Thyroid gland (tissue), 4 donors: ENCODE measurements at regions not wholly inside any gene's neighbourhood (a gene's known extent, or its start where the extent isn't known, plus 50 kb on each side); places are given as distances from the start of the nearest gene placed in this dataset.
A peak's percentile ranks its signal among the peaks of the same experiment; 100 is the strongest.

Source experiments
- DNase-seq, 2 donors: peaks; one replicate each; pipeline ENCODE4 v3.0.0-alpha.2; 2019
- H3K27ac ChIP-seq, 3 donors: fragments of 200-600 bp; sonication (generic); 1 replicate in 2 of 3; 2 replicates in 1 of 3; pipeline ENCODE4 v1.5.1; 2016 to 2019; ENCODE audit warnings: mild to moderate bottlenecking in 1 of 3, moderate library complexity in 1 of 3
- H3K27me3 ChIP-seq: fragments of 200-600 bp; sonication (generic); one replicate; pipeline ENCODE4 v1.5.1; 2019
- H3K36me3 ChIP-seq, 2 donors: fragments of 200-600 bp; sonication (generic); one replicate each; pipeline ENCODE4 v1.5.1; 2016 to 2019
- H3K4me1 ChIP-seq, 2 donors: fragments of 200-600 bp; sonication (generic); one replicate each; pipeline ENCODE4 v1.5.1; 2017 to 2019
- H3K4me3 ChIP-seq, 3 donors: fragments of 200-600 bp; sonication (generic); replicated peaks in 1 of 3; 1 replicate in 2 of 3; 2 replicates in 1 of 3; pipeline ENCODE4 v1.5.1; 2016; ENCODE audit warnings: mild to moderate bottlenecking in 1 of 3
- H3K9me3 ChIP-seq: fragments of 200-600 bp; sonication (generic); one replicate; pipeline ENCODE4 v1.5.1; 2017
- CTCF ChIP-seq, 6 experiments: fragments of 200-600 bp in 3 of 6; fragments of 450-650 bp in 3 of 6; sonication (generic) in 3 of 6; IDR thresholded peaks; one replicate each; pipeline ENCODE4 v1.5.1; 2016 to 2019; ENCODE audit warnings: antibody characterized with exemption in 6 of 6, mild to moderate bottlenecking in 2 of 6, inconsistent platforms in 1 of 6, moderate library complexity in 1 of 6
- POLR2A ChIP-seq, 2 donors: fragments of 450-650 bp; IDR thresholded peaks; one replicate each; pipeline ENCODE4 v1.6.1; 2017; ENCODE audit warnings: antibody characterized with exemption in 2 of 2, mild to moderate bottlenecking in 2 of 2, moderate library complexity in 1 of 2
- WGBS, 2 donors: methylation state at CpG; one replicate each; pipeline ENCODE4 v1.1.5; 2017; 5-methylcytosine and 5-hydroxymethylcytosine counted together
- intact Hi-C: fragments of 100-400 bp; cut with DNase I; formaldehyde crosslinking; loops from one replicate; pipeline ENCODE4 v1.15.1; 2023

GRCh38 chr9:105064248-105065097 is 136.5 kb upstream of the ABCA1 start:
- no peak overlapping the region for H3K4me3 ChIP-seq

GRCh38 chr9:105065098-105066088 is 137.4 kb upstream of the ABCA1 start:
- DNase-seq: no peak
- no peaks in the 10 kb centered on the region for H3K9me3 ChIP-seq
- no peaks in the 10 kb centered on the region for H3K27me3 ChIP-seq
- H3K4me3 ChIP-seq: no peak overlapping the region
- WGBS, 2 donors: 90 to 92% methylated on average over 17 of the region's 17 CpGs
- peak overlapping the region in 2 of 3 donors; percentile 64 to 77 for H3K27ac ChIP-seq
- H3K36me3 ChIP-seq: no peaks in the 10 kb centered on the region
- H3K4me1 ChIP-seq: peaks cover 16 to 40% of the 10 kb centered on the region in 2 donors
- intact Hi-C loops: loop anchor here (10.0 kb wide), 1 partner anchor 71 kb away; no protein-coding TSS in a partner anchor
- TF ChIP-seq POLR2A (IDR thresholded peaks at IDR 0.05) (no peak), CTCF (IDR thresholded peaks at IDR 0.05) (no peak)

More at GRCh38 chr9:105064248-105065097, 136.5 kb upstream of the ABCA1 start:
- peak; percentile 92 for DNase-seq
- Histone ChIP-seq H3K4me1 (peaks cover 16 to 40% of the 10 kb centered on the region in 2 donors), H3K36me3 (no peaks in the 10 kb centered on the region), H3K9me3 (no peaks in the 10 kb centered on the region), H3K27ac (peak overlapping the region; percentile 64 to 77 (median 70)), H3K27me3 (no peaks in the 10 kb centered on the region)
- TF ChIP-seq POLR2A (IDR thresholded peaks at IDR 0.05) (no peak), CTCF (IDR thresholded peaks at IDR 0.05) (no peak)
- 31 to 32% methylated on average over 8 to 11 of the region's 12 CpGs for WGBS, 2 donors
- intact Hi-C loops: loop anchor here (10.0 kb wide), 1 partner anchor 70 kb away; no protein-coding TSS in a partner anchor

- Histone ChIP-seq H3K27me3 (no peaks in the 10 kb centered on the region), H3K36me3 (no peaks in the 10 kb centered on the region), H3K4me1 (peaks cover 16 to 40% of the 10 kb centered on the region in 2 donors), H3K9me3 (no peaks in the 10 kb centered on the region), H3K4me3 (no peak overlapping the region), H3K27ac (no peak overlapping the region)
- WGBS, 2 donors: 77 to 81% methylated on average over 5 of the region's 5 CpGs
- no peak for TF ChIP-seq CTCF (IDR thresholded peaks at IDR 0.05)
- TF ChIP-seq POLR2A (IDR thresholded peaks at IDR 0.05): no peak
- no peak for DNase-seq
- intact Hi-C loops: loop anchor here (10.0 kb wide), 1 partner anchor 72 kb away; no protein-coding TSS in a partner anchor
These were observed 138.4 kb upstream of the ABCA1 start for GRCh38 chr9:105066275-105066865.

- H3K9me3 ChIP-seq: no peaks in the 10 kb centered on the region
- no peak for DNase-seq
- intact Hi-C loops: loop anchor here (10.0 kb wide), 1 partner anchor 73 kb away; no protein-coding TSS in a partner anchor
- H3K36me3 ChIP-seq: no peaks in the 10 kb centered on the region
- TF ChIP-seq POLR2A (IDR thresholded peaks at IDR 0.05): no peak
- TF ChIP-seq CTCF (IDR thresholded peaks at IDR 0.05): no peak
- H3K27ac ChIP-seq: no peak overlapping the region
- peaks cover 16 to 29% of the 10 kb centered on the region in 2 donors for H3K4me1 ChIP-seq
- no peaks in the 10 kb centered on the region for H3K27me3 ChIP-seq
- 74 to 76% methylated on average over 3 of the region's 3 CpGs for WGBS, 2 donors
- no peak overlapping the region for H3K4me3 ChIP-seq
These were observed 140.1 kb upstream of the ABCA1 start for GRCh38 chr9:105067895-105068580.
